ENCODE measurements at regions not wholly inside any gene's neighbourhood (a gene's known extent, or its start where the extent isn't known, plus 50 kb on each side); places are given as distances from the start of the nearest gene placed in this dataset.
"Not testable (repeated sequence)": the region's sequence is repeated elsewhere in the genome, so short reads cannot be mapped to it uniquely, and the experiment has no call there.

DNA sequence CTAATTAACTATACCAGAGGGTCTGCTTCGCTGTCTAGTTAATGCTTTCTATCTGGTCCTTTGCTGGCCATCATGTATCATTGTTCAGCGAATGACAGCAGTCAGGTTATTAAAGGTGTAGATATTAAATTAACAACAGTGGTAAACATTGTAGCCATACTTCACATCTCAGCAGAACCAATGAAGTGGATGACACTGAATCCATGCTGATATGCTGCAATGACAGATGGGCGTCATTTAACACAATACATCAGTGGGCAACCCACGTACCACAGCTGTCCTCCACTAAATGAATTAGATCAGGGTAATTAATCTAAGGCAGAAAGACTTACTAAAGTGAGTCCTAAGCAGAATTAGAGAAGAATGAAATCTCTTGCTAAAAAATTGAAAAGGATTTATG is 767.2 kb downstream of the NXPH1 start:
- DNase-seq (ENCODE audit: extremely low read depth in 1 of 2, low read depth in 1 of 2) = no peak

DNA sequence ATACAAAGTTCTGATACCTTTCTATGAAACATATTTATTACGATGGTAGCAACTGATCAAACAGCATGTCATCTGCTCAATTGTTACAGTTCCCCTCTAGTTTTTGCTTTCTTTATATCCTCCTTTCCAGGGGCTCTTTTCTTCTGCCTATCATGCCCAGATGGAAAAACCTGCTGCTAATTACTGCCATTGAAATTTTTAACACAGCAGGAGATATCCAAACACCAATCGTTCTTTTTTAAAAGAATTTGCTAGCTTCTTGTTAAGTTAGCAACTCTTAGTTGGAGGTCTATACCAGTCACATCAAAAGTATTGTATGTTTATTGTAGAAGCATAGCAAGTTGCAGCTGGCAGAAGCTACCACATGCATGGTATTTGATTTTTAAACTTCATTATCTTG is 768.5 kb downstream of the NXPH1 start:
- DNase-seq (ENCODE audit: extremely low read depth in 1 of 2, low read depth in 1 of 2) = no peak

DNA sequence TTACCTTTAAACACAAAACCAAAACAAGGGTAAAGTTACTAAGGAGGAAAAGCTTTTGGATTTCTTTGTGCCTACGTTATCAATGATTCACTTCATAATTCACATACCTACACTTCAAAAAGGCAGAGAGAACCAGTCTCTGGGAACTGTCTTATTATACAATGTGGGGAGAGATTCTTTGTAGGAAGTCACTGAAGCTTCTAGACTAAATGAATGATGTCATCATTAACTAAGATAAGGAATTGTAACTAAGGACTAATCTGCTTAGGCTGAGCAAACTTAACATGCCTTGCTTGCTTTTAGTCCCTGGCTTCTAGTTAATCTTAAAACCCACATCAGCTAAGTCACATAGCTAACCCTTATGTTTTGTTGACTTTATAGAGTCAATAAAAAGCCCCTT is 771.2 kb downstream of the NXPH1 start:
- DNase-seq (ENCODE audit: extremely low read depth in 1 of 2, low read depth in 1 of 2) = no peak

DNA sequence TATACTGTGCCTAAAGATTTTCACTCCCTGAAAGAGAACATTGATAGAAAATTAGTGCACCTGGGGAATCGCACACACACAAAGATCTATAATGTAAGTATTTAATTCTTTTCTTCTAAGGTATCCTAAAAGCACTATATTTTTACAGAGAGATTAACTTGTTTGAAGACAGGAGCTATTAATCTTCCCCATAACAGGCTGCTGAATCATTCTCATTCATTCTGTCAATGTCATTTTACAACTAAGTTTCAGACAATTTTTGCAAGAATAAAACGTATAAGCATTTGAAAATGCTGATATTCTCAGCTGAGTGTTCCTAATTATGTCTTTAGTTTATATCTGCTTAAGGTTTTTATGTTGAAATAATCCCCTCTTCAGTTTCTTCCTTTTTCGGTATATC is 776.7 kb downstream of the NXPH1 start:
- DNase-seq (ENCODE audit: extremely low read depth in 1 of 2, low read depth in 1 of 2) = no peak

DNA sequence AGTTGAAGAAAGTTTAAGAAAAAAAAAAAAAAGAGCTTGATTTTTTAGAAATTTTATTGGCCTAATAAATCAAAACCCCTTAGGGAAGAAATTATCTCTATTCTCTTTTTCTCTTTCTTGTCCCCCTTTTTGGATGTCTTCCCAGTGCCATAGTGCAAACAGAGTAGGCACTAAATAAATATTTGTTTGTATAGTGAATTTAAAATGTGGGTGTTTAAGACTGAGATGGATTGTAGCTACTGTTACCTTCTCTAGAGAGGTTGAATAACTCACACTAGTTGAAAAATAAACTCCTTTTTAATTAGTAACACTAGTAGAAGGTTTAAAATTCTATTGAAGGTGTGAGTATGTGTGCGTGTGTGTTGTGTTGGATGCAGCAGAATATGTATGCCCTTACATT is 783.8 kb downstream of the NXPH1 start:
- DNase-seq (ENCODE audit: extremely low read depth in 1 of 2, low read depth in 1 of 2) = no peak

DNA sequence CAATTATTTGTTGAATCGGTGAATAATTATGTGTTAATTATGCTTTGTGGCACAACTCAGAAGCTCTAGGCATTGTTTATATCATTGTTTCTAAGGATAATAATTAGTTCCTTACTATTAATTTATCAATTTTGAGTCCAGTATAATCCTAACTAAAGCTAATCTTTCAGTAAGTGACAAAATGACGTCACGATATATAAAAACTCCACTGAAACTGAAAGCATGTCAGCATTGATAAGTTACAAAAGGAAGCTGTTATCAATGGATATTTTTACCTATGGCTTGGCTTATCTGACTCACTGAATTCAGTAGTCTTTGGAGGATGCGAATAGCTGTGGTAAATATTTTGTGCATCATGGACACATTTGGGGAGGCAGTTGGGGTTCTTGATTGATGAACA is 793.1 kb downstream of the NXPH1 start:
- DNase-seq (ENCODE audit: extremely low read depth in 1 of 2, low read depth in 1 of 2) = no peak

DNA sequence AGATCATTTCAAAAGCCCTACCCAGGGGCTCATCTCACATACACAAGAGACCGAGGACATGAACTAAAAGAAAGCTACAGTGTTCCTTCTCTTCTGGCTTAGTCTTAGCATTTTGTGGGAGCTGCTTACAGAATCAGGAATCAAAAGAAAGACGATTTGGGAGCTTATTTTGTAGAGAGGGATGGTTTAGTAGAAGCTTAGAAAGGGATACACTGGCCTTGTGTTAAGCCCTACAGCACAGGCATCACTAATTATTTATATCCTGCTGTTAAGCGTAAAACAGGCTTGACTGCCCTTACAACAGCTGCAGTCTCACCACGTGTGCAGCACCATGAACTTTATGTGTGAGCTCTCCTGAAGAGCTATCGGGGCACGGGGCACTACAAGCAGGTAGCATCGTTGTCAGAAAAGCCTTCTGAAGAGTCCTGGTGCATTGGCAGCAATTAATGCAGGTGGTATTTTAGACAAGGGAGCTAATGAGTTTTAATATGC is 798.3 kb downstream of the NXPH1 start:
- DNase-seq (ENCODE audit: extremely low read depth in 1 of 2, low read depth in 1 of 2) = no peak

DNA sequence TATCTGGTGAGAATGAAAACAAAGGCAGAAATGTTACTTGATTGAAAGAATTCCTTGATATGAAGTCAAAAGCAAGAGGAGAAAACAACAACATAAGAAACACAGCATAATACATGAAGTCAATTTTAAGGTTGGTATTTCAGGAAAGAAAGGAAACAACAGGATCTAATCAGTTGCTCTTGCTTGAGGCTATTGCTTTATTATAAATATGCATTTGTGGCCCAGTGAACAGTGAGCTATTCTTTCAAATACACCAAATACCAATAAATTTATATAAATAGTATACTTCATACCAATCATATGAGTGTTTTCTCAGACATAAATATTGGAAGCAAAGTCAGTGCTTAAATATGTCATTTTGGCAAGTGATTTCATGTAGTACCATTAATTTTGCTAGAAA is 806.6 kb downstream of the NXPH1 start:
- no peak for DNase-seq (ENCODE audit: extremely low read depth in 1 of 2, low read depth in 1 of 2)

DNA sequence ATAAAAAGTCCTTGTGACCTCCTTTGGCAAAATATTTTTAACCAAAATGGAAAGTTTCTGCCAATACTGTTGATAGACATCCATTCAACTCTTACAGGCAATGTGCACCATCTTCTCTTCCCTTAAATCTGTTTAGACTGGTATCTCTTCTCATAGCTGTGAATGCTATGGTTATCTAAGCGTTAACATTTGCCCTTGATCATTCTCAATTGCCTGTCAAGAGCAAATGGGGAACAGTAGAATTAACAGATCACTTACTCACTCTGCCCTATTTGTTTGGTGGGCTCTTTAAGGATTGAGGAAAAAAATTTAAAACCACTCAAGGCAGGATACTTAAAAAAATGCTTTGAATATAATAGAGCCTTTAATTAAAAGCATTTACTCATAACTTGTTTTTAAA is 808.4 kb downstream of the NXPH1 start:
- no peak for DNase-seq (ENCODE audit: extremely low read depth in 1 of 2, low read depth in 1 of 2)

DNA sequence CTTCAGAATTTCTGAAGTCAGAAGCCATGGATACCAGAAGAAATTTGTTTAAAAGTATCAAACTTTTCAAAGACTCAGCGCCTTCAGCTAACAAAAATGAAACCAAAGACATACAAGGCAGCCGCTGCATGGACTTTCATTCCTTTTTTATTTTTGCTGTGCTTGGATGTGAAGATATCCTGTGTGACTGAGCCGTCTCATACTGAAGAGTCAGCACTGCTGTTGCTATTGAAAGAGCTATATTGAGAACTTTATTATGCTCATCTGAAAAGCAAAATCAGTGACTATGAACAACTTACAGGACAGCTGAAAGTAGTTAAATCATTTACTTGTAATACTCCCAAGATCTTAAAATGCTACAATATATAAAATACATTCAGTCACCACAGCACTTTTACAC is 809.2 kb downstream of the NXPH1 start:
- no peak for DNase-seq (ENCODE audit: extremely low read depth in 1 of 2, low read depth in 1 of 2)

DNA sequence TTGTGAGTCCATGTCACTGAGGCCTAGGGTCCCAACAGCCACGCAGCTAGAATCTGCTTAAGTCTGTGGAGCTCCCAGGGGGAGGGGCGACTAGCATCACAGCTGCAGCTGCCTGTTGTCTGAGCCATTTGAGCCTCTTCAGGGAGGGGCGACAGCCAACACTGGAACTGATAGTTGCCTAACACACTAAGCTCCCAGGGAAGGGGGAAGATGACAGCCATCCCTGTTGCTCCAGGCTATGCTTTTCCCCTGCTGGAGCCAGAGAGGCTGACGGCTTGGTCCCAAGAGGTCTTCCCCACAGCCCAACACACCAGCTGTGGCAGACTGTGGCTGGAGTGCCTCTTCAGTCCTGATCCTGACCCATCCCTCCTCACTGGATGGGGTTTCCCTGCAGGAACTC is 817.5 kb downstream of the NXPH1 start:
- no peak for DNase-seq (ENCODE audit: extremely low read depth in 1 of 2, low read depth in 1 of 2)

DNA sequence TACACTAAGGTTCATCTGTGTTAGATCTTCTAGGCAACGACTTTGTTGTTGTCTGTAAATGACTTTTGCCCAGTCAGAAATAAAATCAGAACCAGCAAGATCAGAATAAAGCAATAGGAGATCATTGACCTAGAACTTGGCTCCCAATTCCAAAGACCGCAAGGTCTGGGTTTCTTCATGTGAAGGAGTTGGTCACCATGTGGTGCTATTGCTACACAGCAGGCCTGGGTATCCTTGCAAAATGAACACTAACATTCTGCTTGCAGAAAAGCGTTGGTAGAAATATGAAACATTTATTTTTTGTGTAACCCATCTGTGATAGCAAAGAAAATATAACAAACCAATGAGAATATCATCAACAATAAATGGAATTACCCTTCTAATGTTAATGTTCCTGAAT is 831.0 kb downstream of the NXPH1 start:
- DNase-seq (ENCODE audit: extremely low read depth in 1 of 2, low read depth in 1 of 2) = no peak

DNA sequence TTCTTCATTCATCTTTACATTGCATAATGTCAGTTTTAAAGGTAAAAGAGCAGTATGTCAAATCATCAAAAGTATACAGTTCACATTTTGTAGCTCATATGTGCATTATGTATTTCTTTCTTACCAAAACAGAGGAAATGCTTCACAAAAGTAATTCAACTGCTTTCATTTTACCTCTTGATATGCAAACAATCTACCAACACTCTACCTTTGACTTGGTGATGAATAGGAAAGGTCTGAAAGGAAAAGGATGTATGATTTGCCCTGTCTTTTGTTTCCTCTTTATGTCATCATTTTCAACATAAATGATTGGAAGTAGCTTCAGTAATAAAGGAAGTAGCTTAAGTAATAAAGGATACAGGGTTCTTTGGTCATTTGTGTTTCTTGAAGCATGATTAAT is 846.7 kb downstream of the NXPH1 start:
- DNase-seq (ENCODE audit: extremely low read depth in 1 of 2, low read depth in 1 of 2) = no peak

DNA sequence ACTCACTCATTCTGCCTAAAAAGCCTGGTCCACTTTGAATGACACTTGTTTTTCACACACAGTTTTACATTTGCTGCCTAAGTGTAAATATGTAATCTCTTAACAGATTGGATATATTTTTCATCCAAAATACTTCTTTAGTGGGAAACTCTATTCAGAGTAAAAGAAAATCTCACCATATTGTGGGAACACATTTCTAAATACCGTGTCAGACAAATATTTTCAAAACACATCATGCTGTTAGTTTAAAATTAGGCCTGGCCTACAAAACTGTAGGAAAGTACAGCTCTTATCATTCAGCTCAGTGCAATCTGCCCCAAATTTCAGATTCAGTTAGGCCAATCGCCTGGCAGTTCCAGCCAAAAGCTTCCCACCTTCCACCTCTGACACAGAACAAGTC is 849.8 kb downstream of the NXPH1 start:
- DNase-seq (ENCODE audit: extremely low read depth in 1 of 2, low read depth in 1 of 2) = no peak

DNA sequence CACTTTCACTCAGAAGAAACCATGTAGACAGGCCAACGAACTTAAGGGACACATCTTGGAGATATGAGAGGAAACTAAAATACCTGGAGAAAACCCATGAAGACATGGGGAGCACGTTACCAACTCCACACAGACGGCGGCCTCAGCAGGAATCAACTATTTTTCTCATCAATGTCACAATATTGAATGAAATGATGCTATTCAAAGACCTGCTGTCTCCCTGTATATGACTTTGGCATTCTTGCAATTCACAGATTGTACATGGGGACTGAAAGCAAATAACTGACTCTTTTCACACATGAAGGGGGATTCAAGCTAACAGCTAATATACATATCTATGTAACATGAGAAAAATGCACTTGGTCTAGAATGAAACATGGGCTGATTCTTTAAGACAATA is 869.0 kb downstream of the NXPH1 start:
- no peak for DNase-seq (ENCODE audit: extremely low read depth in 1 of 2, low read depth in 1 of 2)

DNA sequence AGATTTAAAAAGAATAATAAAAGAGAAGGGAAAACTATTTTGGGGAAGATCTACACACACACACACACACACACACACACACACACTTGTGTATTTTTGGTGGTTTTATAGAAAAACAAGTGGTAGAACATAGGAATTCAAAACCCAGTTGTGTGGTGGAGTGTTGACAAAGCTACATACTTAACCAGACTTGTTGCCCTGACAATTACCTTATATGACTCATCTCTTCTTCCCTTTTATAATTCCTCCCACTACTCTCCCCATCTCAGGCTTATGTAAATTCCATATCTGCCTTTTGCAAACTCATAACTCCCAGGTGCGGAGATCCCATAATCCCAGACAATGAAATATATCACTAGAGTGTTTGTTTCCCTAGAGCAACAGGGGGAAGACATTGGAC is 873.7 kb downstream of the NXPH1 start:
- DNase-seq (ENCODE audit: extremely low read depth in 1 of 2, low read depth in 1 of 2) = no peak

DNA sequence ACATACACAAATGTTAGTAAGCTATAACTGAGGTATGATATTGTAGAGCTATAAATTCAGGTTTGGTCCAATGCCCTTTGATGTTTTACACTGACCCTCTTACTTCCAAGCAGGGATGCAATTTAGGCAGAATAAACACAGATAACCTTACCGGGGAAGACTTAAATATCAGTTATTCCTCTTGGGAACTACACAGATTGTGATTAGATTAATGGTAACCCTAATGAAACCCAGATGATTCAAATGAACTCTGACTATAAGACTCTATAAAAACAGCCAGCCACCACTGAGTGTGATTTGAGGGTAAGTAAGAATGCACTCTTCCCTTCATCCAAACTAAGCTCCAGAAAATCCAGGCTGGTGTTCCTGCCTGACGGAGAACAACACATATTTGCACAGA is 891.1 kb downstream of the NXPH1 start:
- DNase-seq (ENCODE audit: extremely low read depth in 1 of 2, low read depth in 1 of 2) = no peak

DNA sequence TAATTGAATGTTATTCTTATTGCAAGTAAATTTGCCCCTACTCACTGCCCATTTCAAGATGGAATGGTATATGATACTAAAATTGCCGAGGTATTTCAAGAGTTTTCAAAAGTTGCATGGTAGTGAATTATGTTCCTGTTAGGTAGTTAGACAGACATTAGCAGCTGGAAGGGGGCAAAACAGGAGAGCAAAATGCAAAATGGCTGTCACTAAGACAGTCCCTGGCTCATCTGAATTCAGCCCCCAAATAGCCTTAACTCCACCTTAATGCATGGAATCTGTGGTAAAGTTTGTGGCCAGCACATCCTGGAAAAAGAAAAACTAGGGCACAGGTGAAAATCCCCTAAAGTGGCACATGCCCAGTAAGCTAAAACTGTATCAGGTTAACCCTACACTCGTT is 894.9 kb downstream of the NXPH1 start:
- DNase-seq (ENCODE audit: extremely low read depth in 1 of 2, low read depth in 1 of 2) = no peak

DNA sequence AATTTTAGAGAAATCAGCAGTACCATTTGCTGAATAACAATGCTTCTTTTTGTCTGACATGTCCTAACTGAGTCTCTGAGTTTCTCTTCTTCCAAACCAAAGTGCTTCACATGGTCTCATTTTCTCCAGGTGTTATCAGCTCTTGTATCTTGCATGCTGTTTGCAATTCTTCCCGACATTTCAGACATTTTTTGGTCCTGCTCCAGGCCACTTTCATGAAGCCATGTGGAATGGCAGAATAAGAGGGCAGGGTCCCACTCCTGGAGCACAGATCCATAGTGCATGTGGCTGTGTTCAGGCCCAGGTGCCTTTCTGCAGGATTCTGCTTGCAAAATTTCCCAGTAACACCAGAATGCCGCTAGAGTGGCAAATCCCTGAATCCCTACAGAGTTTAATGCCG is 916.2 kb downstream of the NXPH1 start:
- DNase-seq (ENCODE audit: extremely low read depth in 1 of 2, low read depth in 1 of 2) = no peak

DNA sequence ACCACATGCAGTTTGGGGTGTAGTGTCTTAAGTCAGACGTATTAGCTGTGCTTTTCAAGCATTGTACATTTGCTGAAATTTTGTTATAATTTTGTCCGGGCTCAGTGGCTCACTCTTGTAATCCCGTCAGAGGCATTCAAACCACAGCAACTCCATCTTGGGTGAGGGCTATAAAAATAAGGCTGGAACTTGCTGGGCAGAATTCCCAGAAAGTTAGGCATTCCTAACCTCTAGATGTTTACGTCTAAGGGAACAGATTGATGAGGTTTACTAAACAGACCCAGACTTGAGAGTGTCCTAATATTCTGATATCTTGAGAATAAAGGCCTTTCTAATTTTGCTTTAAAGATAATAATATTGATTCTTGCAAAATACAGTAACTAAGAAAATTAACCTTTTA is 957.8 kb downstream of the NXPH1 start:
- DNase-seq (ENCODE audit: extremely low read depth in 1 of 2, low read depth in 1 of 2) = no peak

DNA sequence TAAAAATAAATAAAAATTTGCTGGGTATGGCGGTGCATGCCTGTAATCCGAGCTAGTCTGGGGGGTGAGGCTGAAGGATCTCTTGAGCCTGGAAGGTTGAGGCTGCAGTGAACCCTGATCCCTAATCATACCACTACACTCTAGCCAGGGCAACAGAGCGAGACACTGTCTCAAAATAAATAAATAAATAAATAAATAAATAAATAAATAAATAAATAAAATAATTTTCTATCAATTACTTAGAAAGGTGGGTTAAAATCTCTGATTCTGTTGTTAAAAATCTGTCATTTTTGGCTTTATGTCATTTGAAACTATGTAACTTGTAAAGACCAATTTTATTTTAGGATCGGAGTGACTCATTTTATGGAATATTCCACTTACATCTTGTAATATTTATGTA is 958.6 kb downstream of the NXPH1 start:
- no peak for DNase-seq (ENCODE audit: extremely low read depth in 1 of 2, low read depth in 1 of 2)

DNA sequence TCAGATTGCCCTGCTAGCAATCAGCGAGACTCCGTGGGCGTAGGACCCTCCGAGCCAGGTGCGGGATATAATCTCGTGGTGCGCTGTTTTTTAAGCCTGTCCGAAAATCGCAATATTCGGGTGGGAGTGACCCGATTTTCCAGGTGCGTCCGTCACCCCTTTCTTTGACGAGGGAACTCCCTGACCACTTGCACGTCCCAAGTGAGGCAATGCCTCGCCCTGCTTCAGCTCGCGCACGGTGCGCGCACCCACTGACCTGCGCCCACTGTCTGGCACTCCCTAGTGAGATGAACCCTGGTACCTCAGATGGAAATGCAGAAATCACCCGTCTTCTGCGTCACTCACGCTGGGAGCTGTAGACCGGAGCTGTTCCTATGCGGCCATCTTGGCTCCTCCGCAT is 971.0 kb downstream of the NXPH1 start:
- DNase-seq (ENCODE audit: extremely low read depth in 1 of 2, low read depth in 1 of 2) = not testable (repeated sequence)

DNA sequence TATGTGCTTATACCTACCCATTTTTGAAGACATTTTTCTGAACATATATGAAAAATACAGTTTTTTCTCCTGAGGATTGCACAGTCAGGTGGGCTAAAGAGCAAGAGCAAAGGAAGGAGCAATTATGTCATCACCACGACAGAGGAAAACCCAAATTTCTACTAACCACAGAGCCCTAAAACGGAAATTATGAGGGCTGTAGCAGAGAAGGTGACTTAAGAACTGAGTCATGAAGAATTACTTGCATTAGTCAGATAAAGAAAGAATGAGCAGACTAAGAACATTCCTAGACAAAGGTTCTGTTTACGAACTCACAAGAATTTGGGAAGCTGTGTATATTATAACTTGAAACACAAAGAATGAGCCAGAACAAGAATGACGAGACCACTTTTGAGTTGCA is 974.4 kb downstream of the NXPH1 start:
- DNase-seq (ENCODE audit: extremely low read depth in 1 of 2, low read depth in 1 of 2) = no peak

DNA sequence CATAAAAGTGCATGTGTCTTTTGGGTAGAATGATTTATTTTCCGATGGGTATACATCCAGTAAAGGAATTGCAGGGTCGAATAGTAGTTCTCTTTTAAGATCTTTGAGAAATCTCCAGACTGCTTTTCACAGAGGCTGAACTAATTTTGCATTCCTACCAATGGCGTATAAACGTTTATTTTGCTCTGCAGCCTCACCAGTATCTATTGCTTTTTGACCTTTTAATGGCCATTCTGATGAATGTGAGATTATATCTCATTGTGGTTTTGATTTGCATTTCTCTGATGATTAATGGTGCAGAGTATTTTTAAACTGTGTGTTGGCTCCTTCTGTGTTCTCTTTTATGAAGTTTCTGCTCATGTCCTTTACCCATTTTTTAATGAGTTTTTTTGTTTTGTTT is 1020.1 kb downstream of the NXPH1 start:
- no peak for DNase-seq (ENCODE audit: extremely low read depth in 1 of 2, low read depth in 1 of 2)
